GM19452 (cell line): ENCODE measurements at regions not wholly inside any gene's neighbourhood (a gene's known extent, or its start where the extent isn't known, plus 50 kb on each side); places are given as distances from the start of the nearest gene placed in this dataset.
"Not testable (repeated sequence)": the region's sequence is repeated elsewhere in the genome, so short reads cannot be mapped to it uniquely, and the experiment has no call there.

Source experiments
- ATAC-seq: cut with Tn5 transposase; IDR thresholded peaks from one replicate; pipeline ENCODE4 v1.9.1; 2021; ENCODE audit not compliant: unreplicated experiment

DNA sequence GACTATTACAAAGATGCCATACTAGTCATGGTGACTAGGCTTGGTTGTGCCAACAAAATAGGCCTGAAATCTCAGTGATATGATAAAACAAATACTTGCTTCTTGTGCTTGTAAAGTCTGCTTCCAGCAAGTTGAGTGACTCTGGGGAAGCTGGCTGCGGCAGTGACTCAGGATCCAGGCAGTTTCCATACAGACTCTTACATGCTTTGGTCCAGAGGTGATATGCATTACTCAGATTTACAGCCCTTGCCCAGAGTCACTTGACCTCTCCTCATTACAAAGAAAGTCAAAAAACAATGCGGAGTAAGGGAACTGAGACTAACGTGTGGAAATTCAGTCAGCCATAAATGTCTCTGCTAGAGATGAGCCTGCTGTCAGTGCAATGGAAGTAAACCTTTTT, 387.5 kb downstream of the KCNA4 start:
- no peak for ATAC-seq

DNA sequence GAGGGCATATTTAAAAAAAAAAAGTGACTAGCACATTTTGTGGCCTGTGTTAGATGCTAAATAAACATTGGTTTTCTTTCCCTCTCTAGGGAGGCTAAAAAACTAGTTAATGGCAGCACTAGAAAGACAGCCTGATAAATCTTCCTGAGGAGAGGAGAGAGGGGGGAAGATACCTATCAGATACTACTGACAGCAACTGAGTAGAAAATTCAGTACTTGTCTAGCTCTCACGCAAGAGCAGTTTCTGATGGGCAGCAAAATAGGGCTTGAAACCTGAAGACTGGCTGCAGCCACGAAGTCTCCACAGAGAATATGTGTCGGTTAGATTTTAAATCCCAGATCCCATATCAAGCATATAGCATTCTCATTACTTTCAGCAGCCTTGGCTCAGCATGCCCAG, 388.2 kb downstream of the KCNA4 start:
- ATAC-seq = no peak

DNA sequence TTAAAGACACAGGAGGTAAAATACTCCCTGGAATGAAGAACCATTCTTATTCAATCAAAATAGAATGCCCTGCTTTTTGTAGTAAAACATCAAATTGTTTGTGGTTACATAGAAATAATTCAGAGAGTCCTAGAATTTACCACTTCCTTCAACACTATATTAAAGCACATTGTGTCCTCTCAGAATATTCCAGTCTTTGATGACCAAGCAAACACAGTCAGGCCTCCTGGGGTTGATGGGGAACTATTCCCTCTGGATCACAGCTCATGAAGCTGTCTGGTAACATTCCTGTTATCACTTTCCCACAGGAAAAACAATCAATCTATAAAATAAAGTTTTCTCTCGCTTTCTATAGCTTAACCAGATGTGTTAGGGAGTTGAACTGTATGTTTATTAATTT, 389.3 kb downstream of the KCNA4 start:
- no peak for ATAC-seq

DNA sequence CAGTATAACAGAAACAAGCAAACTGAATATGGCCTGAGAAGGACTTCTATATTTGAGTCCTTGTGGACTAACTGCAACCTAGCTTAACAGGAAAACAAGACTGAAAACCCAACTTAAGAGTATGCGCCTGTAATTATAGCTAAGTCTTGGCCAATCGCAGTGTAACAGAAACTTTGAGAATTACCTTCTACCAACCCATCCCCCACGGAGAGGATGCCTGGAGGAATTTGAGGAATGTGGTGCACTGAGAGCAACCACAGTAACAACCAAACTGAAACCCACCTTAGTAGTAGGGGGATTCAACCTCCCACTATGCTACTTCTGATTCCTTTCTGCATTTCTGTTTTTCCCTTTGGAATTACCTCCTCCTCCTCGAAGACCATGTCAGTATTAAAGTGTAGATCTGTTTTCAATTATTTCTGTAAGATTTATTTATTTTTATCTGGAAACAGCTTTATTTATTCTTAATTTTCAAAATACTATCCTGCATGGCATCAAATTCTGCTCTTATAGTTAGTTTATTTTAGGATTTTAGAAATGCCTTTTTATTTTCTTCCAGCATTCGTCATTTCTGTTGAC, 393.6 kb downstream of the KCNA4 start:
- no peak for ATAC-seq

DNA sequence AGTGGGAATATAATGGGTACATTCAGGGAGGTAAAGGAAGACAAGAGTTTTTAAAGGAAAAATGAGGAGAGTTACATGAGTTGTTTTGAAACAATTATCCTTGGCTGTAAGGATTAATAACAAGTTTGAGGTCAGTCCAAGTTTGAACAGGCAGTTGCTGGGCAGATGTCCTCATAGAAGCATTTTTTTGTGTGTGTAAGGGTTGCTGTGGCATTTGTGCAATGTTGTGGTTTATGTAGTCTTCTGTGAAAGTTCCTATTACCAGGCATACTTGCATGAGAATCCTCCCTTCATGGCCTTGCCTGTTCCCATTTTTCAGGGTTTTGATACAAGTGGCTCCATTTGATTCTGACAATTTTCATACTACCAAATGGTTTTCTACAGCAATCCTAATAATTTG, 400.2 kb downstream of the KCNA4 start:
- no peak for ATAC-seq

DNA sequence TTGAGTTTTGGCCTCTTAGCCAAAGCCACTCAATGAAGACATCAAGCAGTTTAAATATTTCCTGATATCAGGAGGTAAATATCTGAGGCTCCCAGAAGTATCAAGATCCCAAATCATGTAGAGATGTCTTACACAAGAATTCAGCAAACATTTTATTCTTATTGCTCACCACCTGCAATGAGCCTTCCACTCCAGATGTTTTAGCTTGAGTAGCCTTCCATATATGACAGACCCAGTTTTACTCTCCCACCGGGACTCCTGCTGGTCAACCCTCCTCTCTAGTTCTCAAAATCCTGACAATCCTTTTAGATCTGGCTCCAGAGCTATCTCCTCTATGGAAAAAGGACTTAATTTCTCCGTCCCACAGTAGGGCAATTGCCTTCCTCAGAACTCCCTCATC, 404.4 kb downstream of the KCNA4 start:
- ATAC-seq = no peak

DNA sequence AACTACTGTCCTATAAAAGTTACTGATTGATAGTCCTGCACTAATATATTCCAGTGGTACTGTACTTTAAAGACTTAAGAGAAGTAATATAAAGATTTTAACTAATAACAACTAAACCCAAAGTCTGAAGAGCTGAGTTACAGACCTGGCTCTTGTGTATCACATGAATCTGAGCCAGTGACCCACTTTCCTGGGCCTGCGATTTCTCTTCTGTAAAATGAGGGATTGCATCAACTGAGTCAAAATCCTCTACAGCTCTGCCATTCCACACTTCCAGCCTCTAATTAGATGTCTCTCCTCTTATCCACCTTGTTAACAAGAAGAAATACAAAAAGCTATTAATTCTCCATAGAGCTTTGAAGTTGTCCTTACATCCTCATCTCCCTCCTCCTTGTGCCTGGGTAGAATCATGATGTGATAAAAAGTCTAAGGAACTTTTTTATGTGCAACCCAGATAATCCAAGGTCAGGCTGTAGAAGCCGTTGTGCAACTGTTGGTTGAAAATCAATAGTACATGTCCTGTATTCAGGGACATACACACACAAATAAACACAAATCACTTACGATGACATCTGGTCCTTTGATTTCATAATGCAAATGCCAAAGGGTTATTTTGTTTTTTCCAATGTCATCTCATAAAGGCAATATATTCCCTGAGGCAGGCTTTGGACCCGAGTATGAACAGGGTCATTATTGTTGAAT, 410.3 kb downstream of the KCNA4 start:
- no peak for ATAC-seq

DNA sequence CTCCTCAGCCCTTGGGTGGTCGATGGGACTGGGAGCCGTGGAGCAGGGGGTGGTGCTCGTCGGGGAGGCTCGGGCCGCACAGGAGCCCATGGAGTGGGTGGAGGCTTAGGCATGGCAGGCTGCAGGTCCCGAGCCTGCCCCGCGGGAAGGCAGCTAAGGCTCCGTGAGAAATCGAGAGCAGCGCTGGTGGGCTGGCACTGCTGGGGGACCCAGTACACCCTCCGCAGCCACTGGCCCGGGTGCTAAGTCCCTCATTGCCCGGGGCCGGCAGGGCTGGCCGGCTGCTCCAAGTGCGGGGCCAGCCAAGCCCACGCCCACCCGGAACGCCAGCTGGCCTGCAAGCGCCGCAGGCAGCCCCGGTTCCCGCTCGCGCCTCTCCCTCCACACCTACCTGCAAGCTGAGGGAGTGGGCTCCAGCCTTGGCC, 416.7 kb downstream of the KCNA4 start:
- not testable (repeated sequence) for ATAC-seq

DNA sequence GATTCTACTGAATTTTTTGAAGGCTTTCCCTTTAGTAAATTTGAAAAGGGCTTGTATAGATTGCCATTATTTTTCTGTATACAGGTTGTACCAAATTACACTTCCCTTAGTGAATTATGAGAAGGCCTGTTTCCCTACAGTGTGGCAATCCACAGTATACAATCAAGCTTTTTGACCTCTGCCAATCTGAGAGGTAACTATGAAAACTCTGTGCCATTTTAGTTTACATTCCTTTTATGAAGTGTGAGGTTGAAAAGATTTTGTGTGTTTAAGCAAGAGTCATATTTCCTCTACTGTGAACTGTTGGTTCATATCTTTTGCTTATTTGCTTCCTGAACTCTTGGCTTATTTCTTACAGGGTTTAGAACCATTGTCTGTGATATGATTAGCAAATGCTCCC, 432.5 kb downstream of the KCNA4 start:
- ATAC-seq = no peak

DNA sequence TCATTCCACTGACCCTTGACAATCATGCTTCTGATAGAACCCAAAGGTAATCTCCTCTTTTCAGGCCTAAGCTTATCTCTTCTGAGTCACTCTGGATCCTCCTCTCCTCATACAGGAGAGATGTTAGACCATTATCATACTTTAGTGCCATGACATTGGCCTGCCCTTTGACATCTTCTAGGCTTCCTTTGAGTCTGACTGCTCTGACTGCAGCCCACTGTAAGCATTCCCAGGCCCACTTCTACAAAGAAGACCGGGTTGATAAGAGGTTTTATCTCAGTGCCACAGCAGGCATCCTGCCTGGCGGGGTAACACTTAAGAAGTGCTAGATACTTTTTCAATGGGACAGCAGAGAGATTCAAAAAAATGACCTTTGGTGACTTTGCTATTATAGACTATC, 438.0 kb downstream of the KCNA4 start:
- no peak for ATAC-seq

DNA sequence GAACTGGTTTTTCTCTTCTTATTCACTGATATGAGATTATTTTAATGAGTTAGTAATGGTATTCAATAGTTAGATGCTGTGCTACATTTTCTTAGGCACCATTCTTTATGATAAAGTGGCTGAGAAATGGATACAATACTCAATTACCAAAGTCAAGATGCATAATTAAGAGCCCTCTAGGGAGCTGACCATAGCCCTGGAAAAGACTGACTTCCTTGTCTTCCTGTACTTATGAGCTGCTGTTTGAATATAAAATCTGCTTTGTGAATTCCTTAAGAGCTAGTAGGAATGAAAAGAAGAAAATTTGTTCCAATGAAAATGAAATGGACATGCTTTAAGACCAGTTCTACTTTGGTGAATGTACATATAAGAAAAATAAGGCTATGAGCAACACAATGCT, 452.3 kb downstream of the KCNA4 start:
- no peak for ATAC-seq

DNA sequence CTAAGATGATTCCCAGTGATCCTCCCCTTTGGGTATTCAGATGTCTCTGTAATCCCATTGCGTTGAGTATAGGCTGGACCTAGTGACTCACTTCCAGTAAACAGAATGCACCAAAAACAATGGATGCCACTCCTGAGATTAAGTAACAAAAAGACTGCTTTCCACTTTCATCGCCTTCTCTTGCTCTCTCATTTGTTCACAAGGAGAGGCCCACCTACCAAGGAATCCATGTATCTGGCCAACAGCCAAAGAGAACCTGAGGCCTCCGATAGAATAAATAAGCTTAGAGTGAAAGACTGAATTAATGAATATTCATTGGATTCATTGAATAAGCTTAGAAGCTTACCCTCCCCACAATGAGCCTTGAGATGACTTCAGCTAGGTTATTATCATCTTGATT, 454.6 kb downstream of the KCNA4 start:
- no peak for ATAC-seq

DNA sequence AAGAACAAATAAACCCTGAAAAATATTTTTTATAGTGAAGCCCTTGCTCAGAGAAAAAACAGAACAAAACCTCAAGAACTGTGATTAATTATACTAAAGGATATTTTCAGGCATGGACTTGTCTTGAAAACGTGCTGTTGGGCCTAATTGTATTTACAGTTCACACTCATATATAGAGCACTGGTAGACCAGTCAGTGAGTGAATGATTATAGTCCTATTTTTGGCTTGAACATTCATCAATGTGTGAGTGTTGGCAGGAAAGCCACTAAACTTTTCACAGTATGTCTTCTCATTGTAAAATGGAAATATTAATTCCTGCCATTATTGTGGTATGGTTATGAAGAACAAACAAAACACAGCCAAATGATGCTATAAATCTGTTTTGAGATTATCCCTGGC, 462.8 kb downstream of the KCNA4 start:
- ATAC-seq = no peak

DNA sequence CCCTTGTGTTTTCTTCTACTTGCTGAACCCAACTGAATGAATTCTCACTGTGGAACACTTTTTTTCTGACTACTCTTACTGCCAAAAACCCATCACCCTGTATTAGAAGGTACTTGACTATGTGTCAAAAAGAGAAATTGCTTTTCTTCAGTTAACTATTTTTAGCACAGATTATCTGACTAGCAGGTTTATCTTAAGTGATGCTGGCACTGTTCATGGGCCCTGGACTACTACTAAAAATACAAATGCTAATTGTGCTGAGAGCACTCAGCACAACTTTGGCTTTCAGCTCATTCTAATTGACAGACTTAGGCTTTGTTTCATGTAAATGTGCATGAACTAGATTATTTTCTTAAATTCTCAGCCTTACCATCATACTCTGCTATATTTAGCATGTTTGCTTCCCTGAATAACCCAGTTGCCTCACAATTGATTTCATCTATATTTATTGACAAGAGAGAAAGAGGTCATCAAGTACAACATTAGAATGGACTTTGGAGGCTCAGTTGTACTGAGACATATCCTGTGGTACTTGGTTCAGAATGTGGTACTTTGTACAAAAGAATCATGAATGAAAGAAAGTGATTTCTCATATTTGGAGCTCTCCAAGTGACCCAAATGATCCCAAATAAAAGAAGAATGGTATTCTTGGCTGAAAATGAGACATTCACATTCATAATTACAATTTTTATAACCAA, 478.3 kb downstream of the KCNA4 start:
- no peak for ATAC-seq

DNA sequence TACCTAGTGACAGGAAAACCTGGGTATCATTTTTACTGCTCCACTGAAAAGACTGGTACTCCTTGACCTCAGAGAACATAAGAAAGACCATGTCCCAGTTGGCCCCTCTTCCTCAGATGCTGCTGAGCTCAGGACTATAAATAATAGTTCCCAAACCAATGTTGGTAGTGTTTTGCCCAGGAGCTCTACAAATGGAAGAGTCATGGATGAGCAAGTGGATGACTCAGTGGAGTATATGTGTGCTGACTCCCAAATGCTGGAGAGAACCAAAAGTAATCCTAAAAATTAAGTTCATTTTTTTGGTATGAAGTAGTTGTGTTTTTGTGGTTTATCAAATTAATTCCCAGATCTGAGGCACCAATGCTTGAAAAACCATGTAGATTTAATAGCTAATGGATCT, 482.0 kb downstream of the KCNA4 start:
- no peak for ATAC-seq

DNA sequence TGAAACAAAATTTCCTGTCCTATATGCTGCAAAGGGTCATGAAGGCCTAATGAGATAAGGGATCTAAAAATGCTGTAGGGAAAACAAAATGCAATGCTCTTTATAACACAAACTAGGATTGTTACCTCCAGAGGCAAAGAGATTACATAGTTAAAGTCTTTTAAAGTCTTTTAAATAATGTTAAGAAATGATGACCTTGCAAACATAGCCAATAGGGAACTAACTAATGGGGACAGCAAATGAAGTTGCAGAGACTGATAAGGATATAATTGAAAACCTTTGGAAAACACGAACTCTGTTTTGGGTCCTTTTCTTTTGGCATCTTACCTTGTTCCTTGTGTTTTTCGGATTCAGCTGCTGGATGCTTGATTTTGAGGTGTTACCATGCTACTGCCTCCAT, 485.9 kb downstream of the KCNA4 start:
- ATAC-seq = no peak

DNA sequence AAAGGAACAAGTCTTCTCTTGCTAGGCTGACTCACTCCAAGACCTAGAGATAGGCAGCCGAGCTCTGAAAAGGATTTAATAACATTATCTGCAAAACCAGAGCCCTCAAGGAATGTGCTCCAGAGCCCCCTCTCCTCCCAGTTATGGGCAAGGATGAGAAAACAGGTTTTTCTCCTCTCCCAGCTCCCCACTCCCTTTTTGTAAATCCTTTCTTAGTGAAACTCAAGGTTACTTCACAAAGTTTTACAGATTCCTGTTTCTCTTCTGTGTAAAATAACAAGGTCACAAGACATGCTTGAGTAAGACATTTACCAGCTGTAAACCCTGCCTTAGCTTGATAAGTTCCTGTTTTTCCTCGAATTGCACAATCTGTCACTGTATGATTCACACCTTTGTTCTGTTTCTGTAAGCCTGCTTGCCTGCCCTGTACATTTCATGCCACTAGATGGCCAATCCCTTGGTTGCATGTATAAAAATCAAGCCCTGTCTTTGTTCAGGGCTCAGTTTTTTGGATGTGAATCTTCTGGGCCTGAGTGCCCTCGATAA, 489.4 kb downstream of the KCNA4 start:
- no peak for ATAC-seq

DNA sequence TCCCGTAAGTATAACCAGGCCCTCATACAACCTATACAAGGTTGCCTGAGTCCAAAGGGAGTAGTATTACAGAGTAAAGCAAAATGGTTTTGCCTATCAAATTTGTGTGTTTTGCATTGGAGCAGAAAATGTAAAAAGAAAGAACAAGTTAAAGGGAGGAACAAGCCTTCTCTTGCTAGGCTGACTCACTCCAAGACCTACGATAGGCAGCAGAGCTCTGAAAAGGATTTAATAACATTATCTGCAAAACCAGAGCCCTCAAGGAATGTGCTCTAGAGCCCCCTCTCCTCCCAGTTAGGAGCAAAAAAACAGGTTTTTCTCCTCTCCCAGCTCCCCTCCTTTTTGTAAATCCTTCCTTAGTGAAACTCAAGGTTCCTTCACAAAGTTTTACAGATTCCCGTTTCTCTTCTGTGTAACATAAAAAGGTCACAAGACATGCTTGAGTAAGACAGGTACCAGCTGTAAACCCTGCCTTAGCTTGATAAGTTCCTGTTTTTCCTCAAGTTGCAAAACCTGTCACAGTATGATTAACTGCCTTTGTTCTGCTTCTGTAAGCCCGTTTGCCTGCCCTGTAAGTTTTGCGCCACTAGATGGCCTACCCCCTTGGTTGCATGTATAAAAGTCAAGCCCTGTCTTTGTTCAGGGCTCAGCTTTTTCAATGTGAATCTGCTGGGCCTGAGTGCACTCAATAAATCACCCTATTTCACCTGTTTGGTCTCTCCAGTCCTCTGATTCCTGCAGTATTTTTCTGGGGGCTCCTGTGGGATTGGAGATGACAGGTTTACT, 498.2 kb downstream of the KCNA4 start:
- no peak for ATAC-seq

DNA sequence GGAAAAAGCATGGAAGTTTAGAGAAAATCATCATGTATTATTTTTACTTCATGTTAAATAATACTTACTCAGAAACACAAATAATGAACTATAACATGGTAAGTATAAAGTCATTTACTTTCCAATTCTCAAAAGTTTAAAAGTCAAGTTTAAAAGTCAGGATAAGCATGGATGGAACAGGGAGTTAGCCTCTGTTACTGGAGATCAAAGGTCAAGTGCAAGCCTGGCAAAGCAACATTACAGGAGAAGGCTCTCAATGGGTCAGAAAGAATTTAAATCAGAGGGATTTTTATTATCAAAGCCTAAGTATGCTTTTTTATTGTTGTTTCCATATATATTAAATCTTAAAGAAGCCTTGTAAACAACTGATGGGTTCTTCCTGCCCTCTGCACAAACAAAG, 505.4 kb downstream of the KCNA4 start:
- no peak for ATAC-seq

DNA sequence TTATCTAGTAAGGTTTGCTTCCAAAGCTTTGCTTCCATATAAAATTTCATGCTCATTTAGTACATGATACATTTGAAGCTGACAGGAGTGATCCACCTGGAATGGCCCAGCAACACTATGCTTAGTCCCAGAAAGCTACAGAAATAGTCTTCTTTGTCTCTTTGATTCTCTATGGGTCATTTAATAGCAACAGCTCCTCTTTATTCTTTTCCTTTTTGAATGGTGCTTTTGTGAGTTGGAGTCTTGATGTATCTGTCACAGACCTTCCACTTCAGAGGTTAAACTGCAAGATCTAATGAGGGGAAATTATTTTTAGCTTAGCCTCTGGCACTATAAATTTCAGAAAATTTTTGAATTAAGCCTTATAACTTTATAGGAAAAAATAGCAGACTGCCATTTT, 509.5 kb downstream of the KCNA4 start:
- no peak for ATAC-seq

DNA sequence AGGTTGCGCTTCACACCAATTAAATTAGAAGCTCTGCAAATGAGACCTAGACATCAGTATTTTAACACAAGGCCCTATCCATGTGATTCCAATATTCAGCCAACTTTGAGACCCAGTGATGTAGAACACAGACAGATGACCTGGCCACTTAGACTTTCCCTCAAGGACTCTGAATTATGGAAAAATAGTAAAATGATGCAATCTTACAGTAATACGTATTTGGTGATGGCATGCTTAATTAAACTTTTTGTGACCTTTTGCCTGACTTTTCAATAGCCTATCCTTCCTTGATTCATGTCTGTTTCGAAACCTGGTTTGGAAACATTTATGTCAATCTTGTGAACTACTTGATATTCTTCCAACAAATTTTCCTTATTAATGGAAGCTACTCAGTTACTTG, 521.2 kb downstream of the KCNA4 start:
- no peak for ATAC-seq

DNA sequence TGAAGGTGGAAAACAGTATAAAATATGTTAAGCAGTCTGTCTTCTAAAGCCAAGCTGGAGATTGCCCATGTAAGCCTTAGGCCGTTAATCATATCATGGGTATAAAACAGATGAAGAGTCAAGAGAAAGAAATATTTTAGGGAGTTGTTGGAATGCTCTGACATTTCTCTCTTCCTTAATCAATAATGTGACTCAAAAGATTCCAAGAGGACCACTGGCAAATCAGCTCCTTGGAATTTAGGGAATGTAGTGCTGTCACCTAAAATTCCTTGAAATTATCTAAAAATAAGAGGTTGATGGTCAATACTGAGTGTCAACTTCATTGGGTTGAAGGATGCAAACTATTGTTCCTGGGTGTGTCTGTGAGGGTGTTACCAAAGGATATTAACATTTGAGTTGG, 525.9 kb downstream of the KCNA4 start:
- ATAC-seq = no peak
